A549 (cell line): ENCODE measurements at regions not wholly inside any gene's neighbourhood (a gene's known extent, or its start where the extent isn't known, plus 50 kb on each side); places are given as distances from the start of the nearest gene placed in this dataset.

Source experiments
- ATAC-seq, 2 experiments: fragments of 200-7000 bp in 1 of 2; fragments of >200 bp in 1 of 2; cut with Nextera tagmentation in 1 of 2; cut with Tn5 transposase in 1 of 2; 3 replicates each; pipeline versions ENCODE4 v1.8.0 to v1.9.1; 2018 to 2020; ENCODE audit warnings: mild to moderate bottlenecking in 1 of 2, moderate library complexity in 1 of 2
- CTCF ChIA-PET: fragments of 300-600 bp; sonication (Branson Sonifier 250); formaldehyde crosslinking; extraction: SDS; loops from one replicate; lab custom pipeline; 2021; ENCODE audit warnings: antibody characterized with exemption, inconsistent platforms; lab: Yijun Ruan, JAX
- POLR2A ChIA-PET: fragments of 350-600 bp; formaldehyde crosslinking; extraction: SDS; loops from one replicate; lab custom pipeline; 2021; ENCODE audit warnings: antibody characterized with exemption, inconsistent platforms; lab: Yijun Ruan, JAX
- DNase-seq, 2 experiments: peaks; one replicate each; pipeline versions ENCODE4 v3.0.0 to v3.0.0-alpha.2; 2011 to 2016; ENCODE audit warnings: low read depth in 1 of 2, low spot score in 1 of 2
- FAIRE-seq: peaks from 2 replicates; lab custom pipeline; 2011; peaks lifted over from hg19 to GRCh38; lab: Jason Lieb, UNC
- H3K27ac ChIP-seq, 2 experiments: fragments of >200 bp; sonication (Bioruptor Twin); formaldehyde crosslinking; 3 replicates each; pipeline ENCODE4 v1.5.1; 2016 to 2017
- H3K4me1 ChIP-seq: fragments of >200 bp; sonication (Bioruptor Twin); formaldehyde crosslinking; 3 replicates; pipeline ENCODE4 v1.6.1; 2016
- H3K4me2 ChIP-seq: fragments of >200 bp; sonication (Bioruptor Twin); formaldehyde crosslinking; 3 replicates; pipeline ENCODE4 v1.6.1; 2016
- H3K4me3 ChIP-seq: fragments of >200 bp; sonication (Bioruptor Twin); formaldehyde crosslinking; 3 replicates; pipeline ENCODE4 v1.5.1; 2016
- H3K9me3 ChIP-seq: fragments of >200 bp; sonication (Bioruptor Twin); formaldehyde crosslinking; 3 replicates; pipeline ENCODE4 v1.6.1; 2016
- BCL3 ChIP-seq: fragments of >200 bp; sonication (Bioruptor Twin); formaldehyde crosslinking; IDR thresholded peaks from 3 replicates; pipeline ENCODE4 v1.6.1; 2016
- CBX2 ChIP-seq: fragments of 200-600 bp; sonication (generic); IDR thresholded peaks from 2 replicates; pipeline ENCODE4 v1.6.1; 2016; ENCODE audit warnings: low read depth, mild to moderate bottlenecking, borderline replicate concordance
- CBX8 ChIP-seq: fragments of 200-600 bp; sonication (generic); IDR thresholded peaks from 2 replicates; pipeline ENCODE4 v1.6.1; 2016
- CHD2 ChIP-seq: fragments of 150-350 bp; IDR thresholded peaks from 2 replicates; pipeline ENCODE4 v1.6.1; 2014; ENCODE audit warnings: low read length; ENCODE audit not compliant: partially characterized antibody
- CHD4 ChIP-seq: fragments of 200-600 bp; sonication (generic); IDR thresholded peaks from 2 replicates; pipeline ENCODE4 v1.6.1; 2016; ENCODE audit warnings: antibody characterized with exemption, mild to moderate bottlenecking, borderline replicate concordance
- EHMT2 ChIP-seq: fragments of 200-600 bp; sonication (generic); IDR thresholded peaks from 2 replicates; pipeline ENCODE4 v1.6.1; 2016; ENCODE audit warnings: antibody characterized with exemption, low read depth, mild to moderate bottlenecking, moderate library complexity
- ESRRA ChIP-seq: fragments of 150-350 bp; IDR thresholded peaks from 2 replicates; pipeline ENCODE4 v1.6.1; 2014; ENCODE audit warnings: mild to moderate bottlenecking, low read length, borderline replicate concordance
- FOSB ChIP-seq: fragments of 250-450 bp; sonication (Bioruptor Pico); IDR thresholded peaks from 2 replicates; pipeline ENCODE4 v1.5.0; 2020; ENCODE audit warnings: mild to moderate bottlenecking, moderate library complexity
- HOXA7 ChIP-seq: fragments of 250-450 bp; sonication (Bioruptor Pico); IDR thresholded peaks from 2 replicates; pipeline ENCODE4 v1.5.0; 2020; ENCODE audit warnings: mild to moderate bottlenecking, moderate library complexity
- HOXB5 ChIP-seq: fragments of 250-450 bp; sonication (Bioruptor Pico); IDR thresholded peaks from 2 replicates; pipeline ENCODE4 v1.5.0; 2020; ENCODE audit warnings: mild to moderate bottlenecking, moderate library complexity
- JUNB ChIP-seq: fragments of >200 bp; sonication (Bioruptor Twin); formaldehyde crosslinking; IDR thresholded peaks from 2 replicates; pipeline ENCODE4 v1.6.1; 2016
- KDM5A ChIP-seq: fragments of 200-600 bp; sonication (generic); IDR thresholded peaks from 2 replicates; pipeline ENCODE4 v1.6.1; 2016; ENCODE audit warnings: antibody characterized with exemption, mild to moderate bottlenecking
- MAFK ChIP-seq: fragments of 450-650 bp; IDR thresholded peaks from 2 replicates; pipeline ENCODE4 v1.6.1; 2014; ENCODE audit not compliant: partially characterized antibody
- MAZ ChIP-seq: fragments of 150-350 bp; IDR thresholded peaks from 2 replicates; pipeline ENCODE4 v1.6.1; 2014; ENCODE audit warnings: antibody characterized with exemption, low read depth, low read length, borderline replicate concordance
- NPAS2 ChIP-seq: fragments of 250-450 bp; sonication (Bioruptor Pico); IDR thresholded peaks from 2 replicates; pipeline ENCODE4 v1.8.0; 2022; ENCODE audit warnings: mild to moderate bottlenecking, moderate library complexity, borderline replicate concordance
- POLR2AphosphoS2 ChIP-seq: conservative IDR thresholded peaks from 2 replicates; pipeline ENCODE4 v1.6.1; 2012; ENCODE audit warnings: low read length, improper control_type of control experiment, inconsistent platforms
- RAD21 ChIP-seq, 2 experiments: fragments of >200 bp in 1 of 2; sonication (Bioruptor Twin) in 1 of 2; formaldehyde crosslinking in 1 of 2; IDR thresholded peaks in 1 of 2; conservative IDR thresholded peaks in 1 of 2; 2 replicates in 1 of 2; 3 replicates in 1 of 2; pipeline ENCODE4 v1.6.1; 2012 to 2018; ENCODE audit warnings: inconsistent platforms in 1 of 2
- RCOR1 ChIP-seq: fragments of 150-350 bp; IDR thresholded peaks from 2 replicates; pipeline ENCODE4 v1.6.1; 2014; ENCODE audit warnings: antibody characterized with exemption, low read length, low read depth
- RFX5 ChIP-seq: fragments of 450-650 bp; IDR thresholded peaks from 2 replicates; pipeline ENCODE4 v1.7.1; 2014; ENCODE audit warnings: antibody characterized with exemption, mild to moderate bottlenecking, moderate library complexity
- RNF2 ChIP-seq: fragments of 200-600 bp; sonication (generic); IDR thresholded peaks from 2 replicates; pipeline ENCODE4 v1.6.1; 2016; ENCODE audit warnings: low read depth, mild to moderate bottlenecking, antibody characterized with exemption, moderate library complexity, borderline replicate concordance
- SMC3 ChIP-seq: fragments of >200 bp; sonication (Bioruptor Twin); formaldehyde crosslinking; IDR thresholded peaks from 3 replicates; pipeline ENCODE4 v1.6.1; 2018; ENCODE audit warnings: inconsistent platforms
- TFCP2L1 ChIP-seq: fragments of 250-450 bp; sonication (Bioruptor Pico); IDR thresholded peaks from 2 replicates; pipeline ENCODE4 v1.5.0; 2021; ENCODE audit warnings: mild to moderate bottlenecking
- TP53 ChIP-seq: fragments of 250-450 bp; sonication (Bioruptor Pico); IDR thresholded peaks from 2 replicates; pipeline ENCODE4 v1.5.0; 2021; ENCODE audit warnings: mild to moderate bottlenecking, moderate library complexity
- ZSCAN20 ChIP-seq: fragments of 250-450 bp; sonication (Bioruptor Pico); IDR thresholded peaks from 2 replicates; pipeline ENCODE4 v1.8.0; 2022; ENCODE audit warnings: mild to moderate bottlenecking, moderate library complexity
- WGBS: methylation state at CpG from one replicate; pipeline ENCODE4 v1.1.6; 2017; ENCODE audit errors: missing lambda C conversion rate; 5-methylcytosine and 5-hydroxymethylcytosine counted together
- TF ChIP-seq, protein P1 (sequence below): fragments of 200-600 bp; sonication (generic); IDR thresholded peaks from 2 replicates; pipeline ENCODE4 v1.6.1; 2016; ENCODE audit warnings: antibody characterized with exemption, mild to moderate bottlenecking, moderate library complexity
- TF ChIP-seq, protein P2 (sequence below): IDR thresholded peaks from 2 replicates; pipeline ENCODE4 v1.6.1; 2012
- TF ChIP-seq, protein P3 (sequence below): fragments of 250-450 bp; sonication (Bioruptor Pico); IDR thresholded peaks from 2 replicates; pipeline ENCODE4 v1.5.0; 2020; ENCODE audit warnings: low read depth, mild to moderate bottlenecking, moderate library complexity

- Histone ChIP-seq H3K4me2 (no peak overlapping the region), H3K27ac (no peak overlapping the region), H3K4me1 (no peaks in the 10 kb centered on the region), H3K4me3 (no peak overlapping the region), H3K9me3 (no peaks in the 10 kb centered on the region)
- POLR2A ChIA-PET: no interaction called here
- CTCF ChIA-PET: no interaction called here
- WGBS: 15% methylated on average over 3 of the region's 3 CpGs
- ATAC-seq (no peak), FAIRE-seq (no peak), DNase-seq (no peak)
- TF ChIP-seq RFX5: no peak
- TF ChIP-seq MAFK: no peak
- TF ChIP-seq CBX2: no peak
- TF ChIP-seq HOXA7 (CRISPR knock-in tag): no peak
- no peak for TF ChIP-seq MAZ
- no peak for TF ChIP-seq CBX8
- no peak for TF ChIP-seq JUNB
- TF ChIP-seq ESRRA: no peak
- TF ChIP-seq RAD21 (conservative IDR thresholded peaks at IDR 0.05 in 1 of 2, IDR thresholded peaks at IDR 0.05 in 1 of 2): no peak
- TF ChIP-seq BCL3: no peak
- TF ChIP-seq SMC3: no peak
- no peak for TF ChIP-seq TP53 (CRISPR knock-in tag)
- TF ChIP-seq HOXB5: no peak
- no peak for TF ChIP-seq RNF2
- TF ChIP-seq FOSB (CRISPR knock-in tag): no peak
- no peak for TF ChIP-seq CHD4
- TF ChIP-seq, protein P1, sequence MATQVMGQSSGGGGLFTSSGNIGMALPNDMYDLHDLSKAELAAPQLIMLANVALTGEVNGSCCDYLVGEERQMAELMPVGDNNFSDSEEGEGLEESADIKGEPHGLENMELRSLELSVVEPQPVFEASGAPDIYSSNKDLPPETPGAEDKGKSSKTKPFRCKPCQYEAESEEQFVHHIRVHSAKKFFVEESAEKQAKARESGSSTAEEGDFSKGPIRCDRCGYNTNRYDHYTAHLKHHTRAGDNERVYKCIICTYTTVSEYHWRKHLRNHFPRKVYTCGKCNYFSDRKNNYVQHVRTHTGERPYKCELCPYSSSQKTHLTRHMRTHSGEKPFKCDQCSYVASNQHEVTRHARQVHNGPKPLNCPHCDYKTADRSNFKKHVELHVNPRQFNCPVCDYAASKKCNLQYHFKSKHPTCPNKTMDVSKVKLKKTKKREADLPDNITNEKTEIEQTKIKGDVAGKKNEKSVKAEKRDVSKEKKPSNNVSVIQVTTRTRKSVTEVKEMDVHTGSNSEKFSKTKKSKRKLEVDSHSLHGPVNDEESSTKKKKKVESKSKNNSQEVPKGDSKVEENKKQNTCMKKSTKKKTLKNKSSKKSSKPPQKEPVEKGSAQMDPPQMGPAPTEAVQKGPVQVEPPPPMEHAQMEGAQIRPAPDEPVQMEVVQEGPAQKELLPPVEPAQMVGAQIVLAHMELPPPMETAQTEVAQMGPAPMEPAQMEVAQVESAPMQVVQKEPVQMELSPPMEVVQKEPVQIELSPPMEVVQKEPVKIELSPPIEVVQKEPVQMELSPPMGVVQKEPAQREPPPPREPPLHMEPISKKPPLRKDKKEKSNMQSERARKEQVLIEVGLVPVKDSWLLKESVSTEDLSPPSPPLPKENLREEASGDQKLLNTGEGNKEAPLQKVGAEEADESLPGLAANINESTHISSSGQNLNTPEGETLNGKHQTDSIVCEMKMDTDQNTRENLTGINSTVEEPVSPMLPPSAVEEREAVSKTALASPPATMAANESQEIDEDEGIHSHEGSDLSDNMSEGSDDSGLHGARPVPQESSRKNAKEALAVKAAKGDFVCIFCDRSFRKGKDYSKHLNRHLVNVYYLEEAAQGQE: no peak
- TF ChIP-seq NPAS2 (CRISPR knock-in tag): no peak
Measured at GRCh38 chr5:167453246-167454030, 838.0 kb upstream of the WWC1 start.

GRCh38 chr5:167458412-167458811 lies 833.0 kb upstream of the WWC1 start:
- Histone ChIP-seq H3K4me2 (no peak overlapping the region), H3K4me1 (no peaks in the 10 kb centered on the region), H3K9me3 (no peaks in the 10 kb centered on the region), H3K4me3 (no peak overlapping the region), H3K27ac (no peak overlapping the region)
- 34% methylated on average over 4 of the region's 4 CpGs for WGBS
- ATAC-seq: no peak
- no peak for DNase-seq
- no peak for TF ChIP-seq FOSB (CRISPR knock-in tag)
- TF ChIP-seq ZSCAN20 (CRISPR knock-in tag): no peak
- no peak for TF ChIP-seq RCOR1
- no peak for TF ChIP-seq TFCP2L1
- no peak for TF ChIP-seq CHD2
- TF ChIP-seq KDM5A: no peak
- TF ChIP-seq, protein P2, sequence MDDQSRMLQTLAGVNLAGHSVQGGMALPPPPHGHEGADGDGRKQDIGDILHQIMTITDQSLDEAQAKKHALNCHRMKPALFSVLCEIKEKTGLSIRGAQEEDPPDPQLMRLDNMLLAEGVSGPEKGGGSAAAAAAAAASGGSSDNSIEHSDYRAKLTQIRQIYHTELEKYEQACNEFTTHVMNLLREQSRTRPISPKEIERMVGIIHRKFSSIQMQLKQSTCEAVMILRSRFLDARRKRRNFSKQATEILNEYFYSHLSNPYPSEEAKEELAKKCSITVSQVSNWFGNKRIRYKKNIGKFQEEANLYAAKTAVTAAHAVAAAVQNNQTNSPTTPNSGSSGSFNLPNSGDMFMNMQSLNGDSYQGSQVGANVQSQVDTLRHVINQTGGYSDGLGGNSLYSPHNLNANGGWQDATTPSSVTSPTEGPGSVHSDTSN: no peak
- TF ChIP-seq EHMT2: no peak
- no peak for TF ChIP-seq CBX2
- TF ChIP-seq, protein P3, sequence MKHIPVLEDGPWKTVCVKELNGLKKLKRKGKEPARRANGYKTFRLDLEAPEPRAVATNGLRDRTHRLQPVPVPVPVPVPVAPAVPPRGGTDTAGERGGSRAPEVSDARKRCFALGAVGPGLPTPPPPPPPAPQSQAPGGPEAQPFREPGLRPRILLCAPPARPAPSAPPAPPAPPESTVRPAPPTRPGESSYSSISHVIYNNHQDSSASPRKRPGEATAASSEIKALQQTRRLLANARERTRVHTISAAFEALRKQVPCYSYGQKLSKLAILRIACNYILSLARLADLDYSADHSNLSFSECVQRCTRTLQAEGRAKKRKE (CRISPR knock-in tag): no peak
- no peak for TF ChIP-seq POLR2AphosphoS2
- CTCF ChIA-PET: interaction anchor here (0.7 kb wide), 1 partner anchor 158 kb away, joined by 3 read pairs; no protein-coding TSS in a partner anchor
- POLR2A ChIA-PET: no interaction called here
- no peak for FAIRE-seq
